GM23338 (cell line): ENCODE measurements at regions not wholly inside any gene's neighbourhood (a gene's known extent, or its start where the extent isn't known, plus 50 kb on each side); places are given as distances from the start of the nearest gene placed in this dataset.
"Not testable (repeated sequence)": the region's sequence is repeated elsewhere in the genome, so short reads cannot be mapped to it uniquely, and the experiment has no call there.

Experiments
- ATAC-seq: fragments of 200-7000 bp; cut with Tn5 transposase; 3 replicates; pipeline ENCODE4 v1.9.1; 2020
- DNase-seq: peaks from one replicate; pipeline ENCODE4 v3.0.0-alpha.2; 2015; ENCODE audit warnings: low spot score
- H2AFZ ChIP-seq: fragments of 200-600 bp; sonication (generic); 2 replicates; pipeline ENCODE4 v1.8.0; 2016; ENCODE audit warnings: antibody characterized with exemption, mild to moderate bottlenecking, moderate library complexity
- H3F3A ChIP-seq: fragments of 200-600 bp; sonication (generic); replicated peaks from 2 replicates; pipeline ENCODE4 v1.8.0; 2017; ENCODE audit warnings: antibody characterized with exemption, mixed run types, low read depth
- H3K27ac ChIP-seq: fragments of 200-600 bp; sonication (generic); 2 replicates; pipeline ENCODE4 v1.6.1; 2016; ENCODE audit warnings: low read depth
- H3K27me3 ChIP-seq: fragments of 200-600 bp; sonication (generic); 2 replicates; pipeline ENCODE4 v1.8.0; 2016; ENCODE audit warnings: mild to moderate bottlenecking, mixed run types, moderate library complexity; ENCODE audit not compliant: insufficient read depth
- H3K36me3 ChIP-seq: fragments of 200-600 bp; sonication (generic); 2 replicates; pipeline ENCODE4 v1.8.0; 2016; ENCODE audit warnings: mild to moderate bottlenecking; ENCODE audit not compliant: insufficient read depth
- H3K4me1 ChIP-seq: fragments of 200-600 bp; sonication (generic); 2 replicates; pipeline ENCODE4 v1.8.0; 2016; ENCODE audit warnings: mild to moderate bottlenecking, moderate library complexity; ENCODE audit not compliant: insufficient read depth
- H3K4me2 ChIP-seq: fragments of 200-600 bp; sonication (generic); 2 replicates; pipeline ENCODE4 v1.7.1; 2017; ENCODE audit warnings: mixed run types
- H3K4me3 ChIP-seq: fragments of 200-600 bp; sonication (generic); 2 replicates; pipeline ENCODE4 v1.6.1; 2016; ENCODE audit warnings: mixed run types
- H3K79me2 ChIP-seq: fragments of 200-600 bp; sonication (generic); replicated peaks from 2 replicates; pipeline ENCODE4 v1.8.0; 2017; ENCODE audit warnings: mild to moderate bottlenecking; ENCODE audit not compliant: insufficient read depth
- H3K9me2 ChIP-seq: fragments of 200-600 bp; sonication (generic); 2 replicates; pipeline ENCODE4 v1.8.0; 2017; ENCODE audit not compliant: insufficient read depth
- H4K20me1 ChIP-seq: fragments of 200-600 bp; sonication (generic); replicated peaks from 2 replicates; pipeline ENCODE4 v1.8.0; 2017; ENCODE audit warnings: mild to moderate bottlenecking; ENCODE audit not compliant: insufficient read depth
- H3K27ac Mint-ChIP-seq: 2 replicates; pipeline ENCODE4 v1.8.0; 2020; ENCODE audit warnings: inconsistent platforms, mild to moderate bottlenecking, moderate library complexity, mixed read lengths
- H3K27me3 Mint-ChIP-seq: 3 replicates; pipeline ENCODE4 v1.8.0; 2022; ENCODE audit warnings: low read depth, mild to moderate bottlenecking, moderate library complexity, mixed read lengths, inconsistent platforms; ENCODE audit not compliant: insufficient read depth, poor library complexity
- H3K36me3 Mint-ChIP-seq: 3 replicates; pipeline ENCODE4 v1.8.0; 2021; ENCODE audit warnings: low read depth, mild to moderate bottlenecking, inconsistent platforms, moderate library complexity, mixed read lengths
- H3K4me1 Mint-ChIP-seq: 3 replicates; pipeline ENCODE4 v1.8.0; 2020; ENCODE audit warnings: mild to moderate bottlenecking, inconsistent platforms, mixed read lengths
- H3K4me3 Mint-ChIP-seq: 3 replicates; pipeline ENCODE4 v1.8.0; 2021; ENCODE audit warnings: moderate library complexity, mild to moderate bottlenecking, inconsistent platforms, mixed read lengths
- H3K9me3 Mint-ChIP-seq: 3 replicates; pipeline ENCODE4 v1.8.0; 2020; ENCODE audit warnings: moderate library complexity, mild to moderate bottlenecking, inconsistent platforms, mixed read lengths
- CREB1 ChIP-seq: fragments of 250-450 bp; sonication (Bioruptor Pico); IDR thresholded peaks from 2 replicates; pipeline ENCODE4 v1.5.0; 2020; ENCODE audit warnings: low read depth, mild to moderate bottlenecking, moderate library complexity
- CTCF ChIP-seq, 2 experiments: fragments of 200-600 bp in 1 of 2; sonication (generic) in 1 of 2; conservative IDR thresholded peaks; 2 replicates each; pipeline versions ENCODE4 v1.5.1 to v1.6.1; 2016 to 2017; ENCODE audit warnings: antibody characterized with exemption in 2 of 2, low read depth in 2 of 2, mild to moderate bottlenecking in 2 of 2, moderate library complexity in 1 of 2
- EZH2 ChIP-seq: fragments of 200-600 bp; sonication (generic); IDR thresholded peaks from one replicate; pipeline ENCODE4 v1.8.0; 2017; ENCODE audit warnings: antibody characterized with exemption, mild to moderate bottlenecking, low read depth; ENCODE audit not compliant: unreplicated experiment
- EZH2phosphoT487 ChIP-seq: fragments of 200-600 bp; sonication (generic); IDR thresholded peaks from one replicate; pipeline ENCODE4 v1.8.1; 2018; ENCODE audit warnings: antibody characterized with exemption; ENCODE audit not compliant: unreplicated experiment
- JUNB ChIP-seq: IDR thresholded peaks from one replicate; pipeline ENCODE4 v1.6.1; 2016; ENCODE audit warnings: antibody characterized with exemption; ENCODE audit not compliant: unreplicated experiment
- NANOG ChIP-seq: IDR thresholded peaks from 2 replicates; pipeline ENCODE4 v1.6.1; 2016; ENCODE audit warnings: antibody characterized with exemption, borderline replicate concordance
- POLR2AphosphoS5 ChIP-seq: IDR thresholded peaks from 2 replicates; pipeline ENCODE4 v1.6.1; 2016; ENCODE audit warnings: antibody characterized with exemption, low read depth
- REST ChIP-seq: IDR thresholded peaks from one replicate; pipeline ENCODE4 v1.6.1; 2018; ENCODE audit warnings: antibody characterized with exemption; ENCODE audit not compliant: unreplicated experiment
- STAT1 ChIP-seq: IDR thresholded peaks from one replicate; pipeline ENCODE4 v1.6.1; 2016; ENCODE audit warnings: antibody characterized with exemption; ENCODE audit not compliant: unreplicated experiment
- ZNF114 ChIP-seq: fragments of 250-450 bp; sonication (Bioruptor Pico); IDR thresholded peaks from 2 replicates; pipeline ENCODE4 v1.5.0; 2020; ENCODE audit warnings: mild to moderate bottlenecking, moderate library complexity
- ZNF331 ChIP-seq: fragments of 250-450 bp; sonication (Bioruptor Pico); IDR thresholded peaks from 2 replicates; pipeline ENCODE4 v1.5.0; 2020; ENCODE audit warnings: low read depth, mild to moderate bottlenecking, moderate library complexity

- TF ChIP-seq CTCF (conservative IDR thresholded peaks at IDR 0.05; ENCODE audit: low read depth in 2 of 2) (no peak), STAT1 (no peak), CREB1 (CRISPR knock-in tag) (no peak), EZH2phosphoT487 (no peak), JUNB (no peak), NANOG (no peak), REST (no peak), ZNF114 (CRISPR knock-in tag) (no peak), POLR2AphosphoS5 (no peak), ZNF331 (no peak)
These were observed 835.9 kb upstream of the GRM7 start (continued) for GRCh38 chr3:6025032-6025431.

GRCh38 chr3:6030648-6031047 is 830.3 kb upstream of the GRM7 start:
- Mint-ChIP-seq H3K9me3 (peaks cover 93% of the 10 kb centered on the region), H3K36me3 (peaks cover 22% of the 10 kb centered on the region; the same call in 2 of the 3 replicates)
- ATAC-seq, H3K4me2 ChIP-seq, H3K9me2 ChIP-seq, H3K4me1 ChIP-seq, H3K79me2 ChIP-seq, H3K27ac ChIP-seq, H3K36me3 ChIP-seq, H3K27me3 ChIP-seq, H4K20me1 ChIP-seq, H3F3A ChIP-seq, H3K4me3 ChIP-seq, DNase-seq, H3K4me3 Mint-ChIP-seq, H2AFZ ChIP-seq, H3K27ac Mint-ChIP-seq, H3K4me1 Mint-ChIP-seq, H3K27me3 Mint-ChIP-seq: not testable (repeated sequence)

GRCh38 chr3:6035626-6036025 is 825.3 kb upstream of the GRM7 start:
- peaks cover 94% of the 10 kb centered on the region for H3K9me3 Mint-ChIP-seq
- DNase-seq, result no peak
- Histone ChIP-seq H3K9me2 (no peaks in the 10 kb centered on the region), H3K79me2 (no peaks in the 10 kb centered on the region), H4K20me1 (no peaks in the 10 kb centered on the region), H3K4me3 (no peak overlapping the region), H3K4me2 (no peak overlapping the region), H3K27me3 (no peaks in the 10 kb centered on the region), H2AFZ (no peak overlapping the region), H3K4me1 (no peaks in the 10 kb centered on the region), H3F3A (no peaks in the 10 kb centered on the region), H3K36me3 (no peaks in the 10 kb centered on the region; the same call in 1 of the 2 replicates), H3K27ac (no peak overlapping the region)
- peaks cover 3% of the 10 kb centered on the region for H3K27me3 Mint-ChIP-seq
- H3K4me1 Mint-ChIP-seq, result no peaks in the 10 kb centered on the region
- H3K36me3 Mint-ChIP-seq, result peaks cover 32% of the 10 kb centered on the region
- H3K4me3 Mint-ChIP-seq, result no peak overlapping the region
- ATAC-seq, result no peak
- no peak overlapping the region for H3K27ac Mint-ChIP-seq
- TF ChIP-seq STAT1, result no peak
- no peak for TF ChIP-seq POLR2AphosphoS5
- TF ChIP-seq JUNB, result no peak
- no peak for TF ChIP-seq CREB1 (CRISPR knock-in tag)
- no peak for TF ChIP-seq ZNF331
- TF ChIP-seq NANOG, result no peak
- TF ChIP-seq EZH2, result no peak
- TF ChIP-seq REST, result no peak
- no peak for TF ChIP-seq CTCF (conservative IDR thresholded peaks at IDR 0.05; ENCODE audit: low read depth in 2 of 2)
